Fibroblast of lung (primary cell): ENCODE measurements at regions not wholly inside any gene's neighbourhood (a gene's known extent, or its start where the extent isn't known, plus 50 kb on each side); places are given as distances from the start of the nearest gene placed in this dataset.
"Not testable (repeated sequence)": the region's sequence is repeated elsewhere in the genome, so short reads cannot be mapped to it uniquely, and the experiment has no call there.

Source experiments
- EZH2 ChIP-seq: IDR thresholded peaks from 2 replicates; pipeline ENCODE4 v1.5.1; 2012; ENCODE audit warnings: low read length, control low read depth, mild to moderate bottlenecking; ENCODE audit errors: missing control alignments
- TF ChIP-seq, protein P1 (sequence below), 2 donors: IDR thresholded peaks in 1 of 2; conservative IDR thresholded peaks in 1 of 2; 1 replicate in 1 of 2; 2 replicates in 1 of 2; pipeline ENCODE4 v1.5.1; 2011 to 2012; ENCODE audit warnings: low read length in 2 of 2, control low read depth in 1 of 2, inconsistent platforms in 1 of 2, low read depth in 1 of 2, mild to moderate bottlenecking in 1 of 2

- TF ChIP-seq, protein P1, sequence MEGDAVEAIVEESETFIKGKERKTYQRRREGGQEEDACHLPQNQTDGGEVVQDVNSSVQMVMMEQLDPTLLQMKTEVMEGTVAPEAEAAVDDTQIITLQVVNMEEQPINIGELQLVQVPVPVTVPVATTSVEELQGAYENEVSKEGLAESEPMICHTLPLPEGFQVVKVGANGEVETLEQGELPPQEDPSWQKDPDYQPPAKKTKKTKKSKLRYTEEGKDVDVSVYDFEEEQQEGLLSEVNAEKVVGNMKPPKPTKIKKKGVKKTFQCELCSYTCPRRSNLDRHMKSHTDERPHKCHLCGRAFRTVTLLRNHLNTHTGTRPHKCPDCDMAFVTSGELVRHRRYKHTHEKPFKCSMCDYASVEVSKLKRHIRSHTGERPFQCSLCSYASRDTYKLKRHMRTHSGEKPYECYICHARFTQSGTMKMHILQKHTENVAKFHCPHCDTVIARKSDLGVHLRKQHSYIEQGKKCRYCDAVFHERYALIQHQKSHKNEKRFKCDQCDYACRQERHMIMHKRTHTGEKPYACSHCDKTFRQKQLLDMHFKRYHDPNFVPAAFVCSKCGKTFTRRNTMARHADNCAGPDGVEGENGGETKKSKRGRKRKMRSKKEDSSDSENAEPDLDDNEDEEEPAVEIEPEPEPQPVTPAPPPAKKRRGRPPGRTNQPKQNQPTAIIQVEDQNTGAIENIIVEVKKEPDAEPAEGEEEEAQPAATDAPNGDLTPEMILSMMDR (conservative IDR thresholded peaks at IDR 0.05 in 1 of 2, IDR thresholded peaks at IDR 0.05 in 1 of 2; ENCODE audit: low read depth in 1 of 2, low read length in 2 of 2): not testable (repeated sequence)
- TF ChIP-seq EZH2: not testable (repeated sequence)
These were observed 180.3 kb downstream of the PDGFRA start for GRCh38 chr4:54409270-54409817.
